Right atrium auricular region (tissue), 2 donors: ENCODE measurements at regions not wholly inside any gene's neighbourhood (a gene's known extent, or its start where the extent isn't known, plus 50 kb on each side); places are given as distances from the start of the nearest gene placed in this dataset.

Experiments
- DNase-seq: peaks from one replicate; pipeline ENCODE4 v3.0.0-alpha.2; 2019; ENCODE audit warnings: low spot score
- H3K27ac ChIP-seq, 2 donors: fragments of 200-600 bp; sonication (generic); 1 replicate in 1 of 2; 2 replicates in 1 of 2; pipeline ENCODE4 v1.5.1; 2016 to 2019
- H3K27me3 ChIP-seq, 2 donors: fragments of 200-600 bp; sonication (generic); one replicate each; pipeline versions ENCODE4 v1.5.1 to v1.6.0; 2017 to 2019
- H3K36me3 ChIP-seq: fragments of 200-600 bp; sonication (generic); one replicate; pipeline ENCODE4 v1.5.1; 2016
- H3K4me1 ChIP-seq, 2 donors: fragments of 200-600 bp; sonication (generic); one replicate each; pipeline versions ENCODE4 v1.5.1 to v1.6.0; 2017 to 2019
- H3K4me3 ChIP-seq, 2 donors: fragments of 200-600 bp; sonication (generic); 1 replicate in 1 of 2; 2 replicates in 1 of 2; pipeline ENCODE4 v1.5.1; 2017 to 2019; ENCODE audit warnings: mild to moderate bottlenecking in 1 of 2, moderate library complexity in 1 of 2
- H3K9me3 ChIP-seq, 2 donors: fragments of 200-600 bp; sonication (generic); one replicate each; pipeline ENCODE4 v1.5.1; 2019
- TF ChIP-seq, protein P1 (sequence below), 2 donors: fragments of 200-600 bp; sonication (generic); IDR thresholded peaks; one replicate each; pipeline ENCODE4 v1.5.1; 2019; ENCODE audit warnings: antibody characterized with exemption in 2 of 2

DNA sequence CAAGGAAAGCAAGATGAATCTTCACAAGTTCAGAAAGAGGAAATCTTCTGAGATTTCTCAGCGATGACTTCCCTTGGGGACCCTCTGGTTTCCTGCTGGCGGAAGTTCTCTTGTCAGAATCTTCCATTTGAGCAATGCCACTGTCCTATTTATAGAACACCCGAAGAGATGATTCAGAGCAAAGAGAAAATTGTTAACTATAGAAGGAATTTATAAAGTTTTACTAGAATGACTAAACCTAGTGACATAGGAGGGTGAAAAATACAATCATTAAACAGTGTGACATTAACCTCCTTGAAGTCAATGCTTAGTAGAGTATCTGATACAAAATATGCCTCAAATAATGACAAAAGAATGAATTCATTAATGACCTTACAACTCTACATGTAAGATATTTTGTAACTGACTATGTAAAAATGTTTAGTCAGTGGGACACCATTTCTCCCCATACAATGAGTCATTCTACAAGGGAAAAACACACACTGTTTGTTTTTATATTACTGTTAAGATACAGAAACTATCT, 206.5 kb upstream of the CNTNAP2 start:
- Histone ChIP-seq H3K27ac (no peak overlapping the region), H3K27me3 (no peaks in the 10 kb centered on the region), H3K9me3 (no peaks in the 10 kb centered on the region), H3K4me1 (no peaks in the 10 kb centered on the region), H3K4me3 (no peak overlapping the region), H3K36me3 (no peaks in the 10 kb centered on the region)
- DNase-seq: no peak
- TF ChIP-seq, protein P1, sequence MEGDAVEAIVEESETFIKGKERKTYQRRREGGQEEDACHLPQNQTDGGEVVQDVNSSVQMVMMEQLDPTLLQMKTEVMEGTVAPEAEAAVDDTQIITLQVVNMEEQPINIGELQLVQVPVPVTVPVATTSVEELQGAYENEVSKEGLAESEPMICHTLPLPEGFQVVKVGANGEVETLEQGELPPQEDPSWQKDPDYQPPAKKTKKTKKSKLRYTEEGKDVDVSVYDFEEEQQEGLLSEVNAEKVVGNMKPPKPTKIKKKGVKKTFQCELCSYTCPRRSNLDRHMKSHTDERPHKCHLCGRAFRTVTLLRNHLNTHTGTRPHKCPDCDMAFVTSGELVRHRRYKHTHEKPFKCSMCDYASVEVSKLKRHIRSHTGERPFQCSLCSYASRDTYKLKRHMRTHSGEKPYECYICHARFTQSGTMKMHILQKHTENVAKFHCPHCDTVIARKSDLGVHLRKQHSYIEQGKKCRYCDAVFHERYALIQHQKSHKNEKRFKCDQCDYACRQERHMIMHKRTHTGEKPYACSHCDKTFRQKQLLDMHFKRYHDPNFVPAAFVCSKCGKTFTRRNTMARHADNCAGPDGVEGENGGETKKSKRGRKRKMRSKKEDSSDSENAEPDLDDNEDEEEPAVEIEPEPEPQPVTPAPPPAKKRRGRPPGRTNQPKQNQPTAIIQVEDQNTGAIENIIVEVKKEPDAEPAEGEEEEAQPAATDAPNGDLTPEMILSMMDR (IDR thresholded peaks at IDR 0.05): no peak

DNA sequence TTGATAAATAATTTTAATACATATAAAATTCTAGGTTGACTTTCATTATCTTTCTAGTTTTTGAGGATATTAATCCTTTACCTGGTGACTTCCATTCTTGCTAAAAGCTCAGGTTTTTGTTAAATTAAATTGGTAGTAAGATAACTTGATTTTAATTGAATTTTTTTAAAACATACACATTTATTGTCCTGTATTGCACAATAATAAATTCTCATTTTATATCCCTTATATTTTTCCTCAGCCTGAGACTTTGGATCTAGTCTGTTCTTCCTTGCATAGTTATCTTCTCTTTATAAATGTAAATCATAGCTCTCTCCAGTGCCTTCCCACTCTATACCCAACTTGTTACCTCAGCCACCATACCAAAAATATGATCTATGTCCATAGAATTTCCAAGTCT, 212.9 kb upstream of the CNTNAP2 start:
- TF ChIP-seq, protein P1 (IDR thresholded peaks at IDR 0.05): no peak
- Histone ChIP-seq H3K4me1 (no peaks in the 10 kb centered on the region), H3K4me3 (no peak overlapping the region), H3K9me3 (peaks cover 0 to 19% of the 10 kb centered on the region in 2 donors), H3K27ac (no peak overlapping the region), H3K36me3 (no peaks in the 10 kb centered on the region), H3K27me3 (no peaks in the 10 kb centered on the region)
- no peak for DNase-seq

DNA sequence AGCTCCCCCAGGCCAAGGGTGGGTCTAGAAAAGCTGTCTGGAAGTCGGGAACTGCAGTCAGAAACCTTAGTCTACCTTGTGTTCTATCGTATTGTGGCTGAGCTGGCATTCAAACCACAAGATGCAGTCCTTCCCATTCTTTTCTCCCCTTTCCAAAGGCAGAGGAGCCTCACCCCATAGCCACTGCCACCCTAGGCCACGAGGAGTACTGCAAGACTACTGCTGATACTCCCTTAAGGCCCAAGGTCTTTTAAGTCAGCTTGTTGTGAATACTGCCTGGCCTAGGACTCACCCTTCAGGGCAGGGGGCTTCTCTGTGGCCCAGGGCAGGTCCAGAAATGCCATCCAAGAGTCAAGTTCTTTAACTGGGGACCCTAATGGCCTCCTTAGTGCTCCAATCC, 214.5 kb upstream of the CNTNAP2 start:
- H3K4me1 ChIP-seq: no peaks in the 10 kb centered on the region
- no peak overlapping the region for H3K4me3 ChIP-seq
- TF ChIP-seq, protein P1 (IDR thresholded peaks at IDR 0.05): no peak
- H3K27ac ChIP-seq: no peak overlapping the region
- H3K36me3 ChIP-seq: no peaks in the 10 kb centered on the region
- no peak for DNase-seq
- H3K27me3 ChIP-seq: no peaks in the 10 kb centered on the region
- H3K9me3 ChIP-seq: peaks cover 0 to 25% of the 10 kb centered on the region in 2 donors

DNA sequence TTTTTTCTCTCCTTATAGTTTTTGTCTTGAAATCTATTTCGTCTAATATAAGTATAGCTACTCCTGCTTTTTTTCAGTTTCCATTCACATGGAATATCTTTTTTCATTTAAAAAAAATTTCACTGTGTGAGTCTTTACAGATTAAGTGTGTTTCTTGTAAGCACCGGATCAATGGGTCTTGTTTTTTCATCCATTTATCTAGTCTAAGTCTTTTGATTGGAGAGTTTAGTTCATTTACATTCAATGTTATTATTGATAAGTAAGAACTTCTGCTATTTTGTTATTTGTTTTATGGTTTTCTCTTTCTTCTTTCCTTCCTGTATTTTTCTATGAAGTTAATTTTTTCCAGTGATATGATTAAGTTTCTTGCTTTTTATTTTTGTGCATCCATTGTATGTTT, 216.7 kb upstream of the CNTNAP2 start:
- Histone ChIP-seq H3K36me3 (no peaks in the 10 kb centered on the region), H3K27ac (no peak overlapping the region), H3K4me1 (no peaks in the 10 kb centered on the region), H3K9me3 (peaks cover 0 to 28% of the 10 kb centered on the region in 2 donors), H3K27me3 (no peaks in the 10 kb centered on the region), H3K4me3 (no peak overlapping the region)
- no peak for DNase-seq
- TF ChIP-seq, protein P1 (IDR thresholded peaks at IDR 0.05): no peak

DNA sequence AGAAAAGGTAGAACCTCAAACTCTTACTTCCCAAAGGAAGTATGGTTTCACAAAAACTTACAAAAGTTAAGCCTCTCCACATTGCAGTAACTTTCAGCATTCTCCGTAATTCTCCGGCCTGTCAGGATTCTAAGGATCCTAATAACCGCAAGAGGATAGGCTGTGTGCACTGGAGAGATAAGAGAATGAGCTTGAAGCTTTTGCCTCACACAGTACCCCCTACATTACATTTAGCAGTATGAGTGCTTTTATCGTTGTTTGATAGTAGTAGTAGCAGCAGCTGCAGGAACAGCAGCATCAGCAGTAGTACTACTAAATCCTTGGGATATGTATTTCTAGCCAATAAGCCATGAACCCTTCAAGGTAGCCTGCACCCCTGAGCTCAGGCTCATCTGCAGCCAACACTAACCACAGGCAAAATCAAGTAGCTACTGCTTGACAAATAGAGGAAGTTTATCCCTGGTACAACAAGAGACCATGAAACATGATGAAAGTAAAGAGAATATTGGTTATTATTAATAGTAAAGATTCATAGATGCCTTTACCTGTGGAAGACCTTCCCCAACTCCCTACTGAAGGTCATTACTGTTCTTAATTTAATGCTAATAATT, 222.6 kb upstream of the CNTNAP2 start:
- DNase-seq: no peak
- no peak overlapping the region for H3K4me3 ChIP-seq
- H3K36me3 ChIP-seq: no peaks in the 10 kb centered on the region
- no peaks in the 10 kb centered on the region for H3K27me3 ChIP-seq
- no peak overlapping the region for H3K27ac ChIP-seq
- TF ChIP-seq, protein P1 (IDR thresholded peaks at IDR 0.05): no peak
- H3K9me3 ChIP-seq: peaks cover 0 to 15% of the 10 kb centered on the region in 2 donors
- no peaks in the 10 kb centered on the region for H3K4me1 ChIP-seq
